Right atrium auricular region (tissue), 2 donors: ENCODE measurements at regions not wholly inside any gene's neighbourhood (a gene's known extent, or its start where the extent isn't known, plus 50 kb on each side); places are given as distances from the start of the nearest gene placed in this dataset.

Source experiments
- DNase-seq: peaks from one replicate; pipeline ENCODE4 v3.0.0-alpha.2; 2019; ENCODE audit warnings: low spot score
- H3K27ac ChIP-seq, 2 donors: fragments of 200-600 bp; sonication (generic); 1 replicate in 1 of 2; 2 replicates in 1 of 2; pipeline ENCODE4 v1.5.1; 2016 to 2019
- H3K27me3 ChIP-seq, 2 donors: fragments of 200-600 bp; sonication (generic); one replicate each; pipeline versions ENCODE4 v1.5.1 to v1.6.0; 2017 to 2019
- H3K36me3 ChIP-seq: fragments of 200-600 bp; sonication (generic); one replicate; pipeline ENCODE4 v1.5.1; 2016
- H3K4me1 ChIP-seq, 2 donors: fragments of 200-600 bp; sonication (generic); one replicate each; pipeline versions ENCODE4 v1.5.1 to v1.6.0; 2017 to 2019
- H3K4me3 ChIP-seq, 2 donors: fragments of 200-600 bp; sonication (generic); 1 replicate in 1 of 2; 2 replicates in 1 of 2; pipeline ENCODE4 v1.5.1; 2017 to 2019; ENCODE audit warnings: mild to moderate bottlenecking in 1 of 2, moderate library complexity in 1 of 2
- H3K9me3 ChIP-seq, 2 donors: fragments of 200-600 bp; sonication (generic); one replicate each; pipeline ENCODE4 v1.5.1; 2019
- TF ChIP-seq, protein P1 (sequence below), 2 donors: fragments of 200-600 bp; sonication (generic); IDR thresholded peaks; one replicate each; pipeline ENCODE4 v1.5.1; 2019; ENCODE audit warnings: antibody characterized with exemption in 2 of 2

DNA sequence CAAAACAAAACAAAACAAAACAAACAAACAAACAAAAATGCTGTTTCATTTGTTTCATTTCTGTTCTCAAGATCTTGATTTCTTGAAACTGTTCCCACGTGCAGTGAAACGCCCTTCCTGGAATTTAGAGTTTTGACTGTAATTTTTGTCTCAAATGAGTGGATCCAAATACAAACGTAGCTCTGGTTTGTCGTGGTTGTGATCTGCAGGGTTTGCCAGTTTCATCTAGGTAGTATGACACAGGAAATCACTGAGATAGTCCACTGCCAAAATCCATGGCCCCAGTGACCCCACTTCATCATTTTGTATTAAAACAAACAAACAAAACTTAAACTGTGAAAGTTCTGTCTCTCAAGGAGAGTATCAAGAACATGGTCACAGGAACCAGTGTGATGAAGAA, 838.6 kb downstream of the BCL11B start:
- no peak overlapping the region for H3K27ac ChIP-seq
- TF ChIP-seq, protein P1, sequence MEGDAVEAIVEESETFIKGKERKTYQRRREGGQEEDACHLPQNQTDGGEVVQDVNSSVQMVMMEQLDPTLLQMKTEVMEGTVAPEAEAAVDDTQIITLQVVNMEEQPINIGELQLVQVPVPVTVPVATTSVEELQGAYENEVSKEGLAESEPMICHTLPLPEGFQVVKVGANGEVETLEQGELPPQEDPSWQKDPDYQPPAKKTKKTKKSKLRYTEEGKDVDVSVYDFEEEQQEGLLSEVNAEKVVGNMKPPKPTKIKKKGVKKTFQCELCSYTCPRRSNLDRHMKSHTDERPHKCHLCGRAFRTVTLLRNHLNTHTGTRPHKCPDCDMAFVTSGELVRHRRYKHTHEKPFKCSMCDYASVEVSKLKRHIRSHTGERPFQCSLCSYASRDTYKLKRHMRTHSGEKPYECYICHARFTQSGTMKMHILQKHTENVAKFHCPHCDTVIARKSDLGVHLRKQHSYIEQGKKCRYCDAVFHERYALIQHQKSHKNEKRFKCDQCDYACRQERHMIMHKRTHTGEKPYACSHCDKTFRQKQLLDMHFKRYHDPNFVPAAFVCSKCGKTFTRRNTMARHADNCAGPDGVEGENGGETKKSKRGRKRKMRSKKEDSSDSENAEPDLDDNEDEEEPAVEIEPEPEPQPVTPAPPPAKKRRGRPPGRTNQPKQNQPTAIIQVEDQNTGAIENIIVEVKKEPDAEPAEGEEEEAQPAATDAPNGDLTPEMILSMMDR (IDR thresholded peaks at IDR 0.05) = no peak
- peaks cover 0 to 8% of the 10 kb centered on the region in 2 donors for H3K9me3 ChIP-seq
- H3K4me1 ChIP-seq = no peaks in the 10 kb centered on the region
- no peaks in the 10 kb centered on the region for H3K36me3 ChIP-seq
- H3K4me3 ChIP-seq = no peak overlapping the region
- no peak for DNase-seq
- no peaks in the 10 kb centered on the region for H3K27me3 ChIP-seq

DNA sequence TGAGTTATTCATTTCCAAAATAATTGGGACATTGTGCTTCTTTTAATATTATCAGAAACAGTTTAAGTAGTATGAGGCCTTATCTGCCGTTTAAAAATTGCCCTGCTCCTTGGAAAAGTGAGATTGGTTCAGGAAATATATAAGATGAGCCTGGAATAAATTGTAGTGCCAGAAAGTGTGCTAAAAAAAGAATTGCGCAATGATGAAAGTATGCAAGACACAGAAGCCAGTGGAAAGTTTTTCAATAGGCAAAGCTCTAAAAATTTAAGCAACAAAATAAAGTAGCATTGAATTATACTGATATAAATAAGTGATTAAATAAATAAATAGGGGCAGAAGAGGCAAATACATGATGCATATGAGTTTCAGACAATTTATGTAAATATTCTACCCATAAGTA, 834.9 kb downstream of the BCL11B start:
- no peak for DNase-seq
- peaks cover 0 to 8% of the 10 kb centered on the region in 2 donors for H3K9me3 ChIP-seq
- H3K36me3 ChIP-seq = no peaks in the 10 kb centered on the region
- no peaks in the 10 kb centered on the region for H3K4me1 ChIP-seq
- no peaks in the 10 kb centered on the region for H3K27me3 ChIP-seq
- H3K4me3 ChIP-seq = no peak overlapping the region
- TF ChIP-seq, protein P1 (IDR thresholded peaks at IDR 0.05) = no peak
- H3K27ac ChIP-seq = no peak overlapping the region

DNA sequence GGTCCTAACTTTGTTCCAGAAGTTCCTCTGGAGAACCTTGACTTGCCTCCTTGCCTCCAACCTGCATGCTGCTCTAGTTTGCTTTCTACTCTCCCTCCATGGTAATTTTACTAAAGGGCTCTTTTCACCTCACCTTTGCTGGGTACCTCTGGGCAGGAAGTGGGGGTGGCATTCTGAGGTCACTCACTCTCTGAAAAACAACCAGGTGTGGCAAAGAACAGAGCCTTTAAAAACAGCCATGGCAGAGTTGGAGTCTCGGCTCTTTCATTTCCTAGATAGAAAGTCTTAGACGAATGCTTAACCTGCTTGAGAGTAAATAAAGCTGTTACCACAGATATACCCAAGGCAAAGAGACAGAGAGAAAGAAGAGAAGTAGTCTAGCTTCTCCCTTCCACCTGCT, 827.9 kb downstream of the BCL11B start:
- DNase-seq = no peak
- no peaks in the 10 kb centered on the region for H3K36me3 ChIP-seq
- H3K9me3 ChIP-seq = no peaks in the 10 kb centered on the region
- TF ChIP-seq, protein P1 (IDR thresholded peaks at IDR 0.05) = no peak
- no peak overlapping the region for H3K4me3 ChIP-seq
- H3K27ac ChIP-seq = no peak overlapping the region
- no peaks in the 10 kb centered on the region for H3K4me1 ChIP-seq
- no peaks in the 10 kb centered on the region for H3K27me3 ChIP-seq

GRCh38 chr14:98445718-98446117, 826.3 kb downstream of the BCL11B start:
- H3K36me3 ChIP-seq = no peaks in the 10 kb centered on the region
- no peaks in the 10 kb centered on the region for H3K4me1 ChIP-seq
- H3K9me3 ChIP-seq = no peaks in the 10 kb centered on the region
- H3K27me3 ChIP-seq = no peaks in the 10 kb centered on the region
- no peak overlapping the region for H3K27ac ChIP-seq
- no peak overlapping the region for H3K4me3 ChIP-seq
- TF ChIP-seq, protein P1 (IDR thresholded peaks at IDR 0.05) = no peak
- DNase-seq = no peak

DNA sequence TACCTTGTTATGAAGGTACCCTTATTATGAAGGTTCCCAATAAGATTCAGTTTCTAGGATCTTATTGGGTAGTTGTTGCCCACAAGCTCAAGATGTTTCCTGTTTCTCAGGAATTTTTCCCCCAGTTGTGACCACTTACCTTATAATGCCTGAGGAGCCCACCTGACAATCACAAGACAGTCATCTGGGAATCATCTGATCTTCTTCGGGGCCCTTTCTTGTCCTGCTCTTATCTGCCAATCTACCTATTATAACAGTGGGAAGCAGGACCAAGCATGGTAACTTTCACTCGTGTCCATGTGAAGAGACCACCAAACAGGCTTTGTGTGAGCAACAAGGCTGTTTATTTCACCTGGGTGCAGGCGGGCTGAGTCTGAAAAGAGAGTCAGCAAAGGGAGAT, 825.5 kb downstream of the BCL11B start:
- Histone ChIP-seq H3K36me3 (no peaks in the 10 kb centered on the region), H3K27me3 (no peaks in the 10 kb centered on the region), H3K4me3 (no peak overlapping the region), H3K4me1 (no peaks in the 10 kb centered on the region), H3K9me3 (no peaks in the 10 kb centered on the region), H3K27ac (no peak overlapping the region)
- DNase-seq = no peak
- TF ChIP-seq, protein P1 (IDR thresholded peaks at IDR 0.05) = no peak

DNA sequence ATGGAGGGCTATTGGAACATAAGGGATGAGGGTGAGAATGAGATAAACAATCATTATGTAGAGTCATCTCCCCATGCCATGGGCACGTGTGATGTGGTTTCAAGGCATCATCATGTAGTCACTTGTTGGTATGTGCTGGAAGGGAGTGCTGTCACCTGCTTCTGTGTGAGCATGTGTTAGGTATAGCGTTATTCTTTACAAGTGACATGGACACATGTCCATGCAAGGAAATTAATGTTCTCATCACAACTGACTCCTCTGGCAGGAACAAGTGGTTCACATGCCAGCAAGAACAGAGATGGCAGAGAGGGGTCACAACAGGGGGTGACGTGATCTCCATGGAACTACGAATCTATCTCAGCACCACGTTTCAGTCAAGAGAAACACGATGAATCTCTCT, 815.8 kb downstream of the BCL11B start:
- Histone ChIP-seq H3K9me3 (no peaks in the 10 kb centered on the region), H3K4me1 (no peaks in the 10 kb centered on the region), H3K4me3 (no peak overlapping the region), H3K36me3 (no peaks in the 10 kb centered on the region), H3K27ac (no peak overlapping the region), H3K27me3 (no peaks in the 10 kb centered on the region)
- no peak for DNase-seq
- TF ChIP-seq, protein P1 (IDR thresholded peaks at IDR 0.05) = no peak
